VCaP (cell line): ENCODE measurements at regions not wholly inside any gene's neighbourhood (a gene's known extent, or its start where the extent isn't known, plus 50 kb on each side); places are given as distances from the start of the nearest gene placed in this dataset.
A peak's percentile ranks its signal among the peaks of the same experiment; 100 is the strongest.

Source experiments
- H3K27ac ChIP-seq: fragments of 450-650 bp; 2 replicates; pipeline ENCODE4 v1.5.1; 2017
- TF ChIP-seq, protein P1 (sequence below): fragments of 450-650 bp; conservative IDR thresholded peaks from 2 replicates; pipeline ENCODE4 v1.5.1; 2017; ENCODE audit warnings: mild to moderate bottlenecking, moderate library complexity

DNA sequence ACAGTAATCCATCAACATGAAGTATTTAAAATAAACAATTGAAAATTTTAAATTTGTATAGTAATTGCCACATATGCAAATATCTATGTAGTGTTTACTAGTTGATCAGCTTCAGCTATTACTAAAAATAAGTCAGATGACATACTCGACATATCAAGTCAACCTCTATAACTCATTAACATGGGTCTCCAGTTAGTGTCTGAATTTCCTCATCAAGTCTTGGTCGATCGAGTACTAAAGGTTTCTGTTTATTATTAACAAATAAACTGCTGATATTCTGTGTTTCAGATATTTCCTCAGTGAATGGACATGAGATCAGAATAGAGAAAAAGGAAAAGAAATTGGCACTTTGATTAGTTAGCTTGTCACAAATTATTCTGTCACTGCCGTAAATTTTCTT lies 266.5 kb upstream of the ITGA1 start:
- TF ChIP-seq, protein P1, sequence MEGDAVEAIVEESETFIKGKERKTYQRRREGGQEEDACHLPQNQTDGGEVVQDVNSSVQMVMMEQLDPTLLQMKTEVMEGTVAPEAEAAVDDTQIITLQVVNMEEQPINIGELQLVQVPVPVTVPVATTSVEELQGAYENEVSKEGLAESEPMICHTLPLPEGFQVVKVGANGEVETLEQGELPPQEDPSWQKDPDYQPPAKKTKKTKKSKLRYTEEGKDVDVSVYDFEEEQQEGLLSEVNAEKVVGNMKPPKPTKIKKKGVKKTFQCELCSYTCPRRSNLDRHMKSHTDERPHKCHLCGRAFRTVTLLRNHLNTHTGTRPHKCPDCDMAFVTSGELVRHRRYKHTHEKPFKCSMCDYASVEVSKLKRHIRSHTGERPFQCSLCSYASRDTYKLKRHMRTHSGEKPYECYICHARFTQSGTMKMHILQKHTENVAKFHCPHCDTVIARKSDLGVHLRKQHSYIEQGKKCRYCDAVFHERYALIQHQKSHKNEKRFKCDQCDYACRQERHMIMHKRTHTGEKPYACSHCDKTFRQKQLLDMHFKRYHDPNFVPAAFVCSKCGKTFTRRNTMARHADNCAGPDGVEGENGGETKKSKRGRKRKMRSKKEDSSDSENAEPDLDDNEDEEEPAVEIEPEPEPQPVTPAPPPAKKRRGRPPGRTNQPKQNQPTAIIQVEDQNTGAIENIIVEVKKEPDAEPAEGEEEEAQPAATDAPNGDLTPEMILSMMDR: no peak
- H3K27ac ChIP-seq: no peak overlapping the region

DNA sequence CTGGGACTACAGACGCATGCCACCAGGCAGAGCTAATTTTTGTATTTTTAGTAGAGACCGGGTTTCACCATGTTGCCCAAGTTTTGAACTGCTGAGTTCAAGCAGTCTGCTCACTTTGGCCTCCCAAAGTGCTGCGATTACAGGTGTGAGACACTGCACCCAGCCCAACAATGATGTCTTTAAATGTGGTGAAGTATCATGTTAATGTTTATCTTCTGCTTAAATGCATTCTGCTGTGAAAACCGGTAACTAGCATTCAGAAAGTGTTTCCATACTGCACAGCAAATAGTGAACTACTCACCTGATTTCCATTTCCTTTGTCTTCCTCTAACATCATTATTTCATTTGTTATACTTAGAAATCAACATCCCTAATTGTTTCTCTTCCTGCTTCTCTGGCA lies 264.0 kb upstream of the ITGA1 start:
- H3K27ac ChIP-seq: no peak overlapping the region
- TF ChIP-seq, protein P1: no peak

DNA sequence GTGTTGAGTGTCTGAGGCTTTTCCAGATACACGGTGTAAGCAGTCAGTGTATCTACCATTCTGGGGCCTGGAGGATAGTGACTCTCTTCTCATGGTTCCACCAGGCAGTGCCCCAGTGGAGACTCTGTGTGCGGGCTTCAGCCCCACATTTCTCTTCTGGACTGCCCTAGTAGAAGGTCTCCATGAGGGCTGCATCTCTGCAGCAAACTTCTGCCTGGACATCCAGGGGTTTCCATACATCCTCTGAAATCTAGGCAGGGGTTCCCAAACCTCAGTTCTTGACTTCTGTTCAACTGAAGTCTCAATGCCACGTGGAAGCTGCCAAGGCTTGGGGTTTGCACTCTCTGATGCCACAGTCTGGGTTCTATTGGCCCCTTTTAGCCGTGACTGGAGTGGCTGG lies 256.6 kb upstream of the ITGA1 start:
- TF ChIP-seq, protein P1: no peak
- no peak overlapping the region for H3K27ac ChIP-seq

DNA sequence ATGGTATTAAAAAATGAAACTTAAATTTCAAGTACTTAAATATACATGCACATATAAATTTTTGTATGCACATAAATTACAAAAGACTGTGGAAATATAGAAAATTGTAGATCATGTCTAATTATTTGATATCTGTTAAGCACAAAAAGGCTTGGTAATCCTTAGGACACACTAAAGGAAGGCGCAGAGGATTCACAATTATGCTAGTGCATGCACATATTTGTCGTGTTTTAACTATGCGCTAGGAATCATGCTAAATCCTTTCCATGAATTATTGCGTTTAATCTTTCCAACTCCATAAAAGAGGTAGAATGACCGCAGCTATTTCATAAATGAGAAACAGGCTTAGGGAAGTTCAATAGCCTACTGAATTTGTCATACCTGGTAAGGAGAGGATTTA lies 244.1 kb upstream of the ITGA1 start:
- TF ChIP-seq, protein P1: no peak
- peak overlapping the region; percentile 91 for H3K27ac ChIP-seq

DNA sequence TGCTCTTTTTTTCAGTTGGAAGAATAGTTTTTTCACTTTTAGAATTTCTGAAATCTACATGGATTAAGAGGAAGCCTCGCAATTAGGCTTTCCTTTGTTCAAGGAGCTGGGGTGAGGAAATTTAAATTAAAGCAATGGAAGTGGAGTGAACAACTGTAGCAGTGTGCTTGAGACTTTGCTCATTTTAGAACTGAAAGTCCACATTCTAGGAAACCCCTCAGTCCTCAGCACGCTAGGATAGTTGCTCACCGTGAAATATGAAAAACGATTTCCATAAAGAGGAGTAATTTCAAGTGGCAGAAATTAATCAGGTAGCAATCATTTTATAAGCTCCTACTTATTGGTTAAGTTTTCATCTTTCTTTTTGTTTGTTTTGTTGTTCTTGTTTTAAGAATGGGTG lies 243.0 kb upstream of the ITGA1 start:
- peak overlapping the region; percentile 91 for H3K27ac ChIP-seq
- TF ChIP-seq, protein P1: no peak

DNA sequence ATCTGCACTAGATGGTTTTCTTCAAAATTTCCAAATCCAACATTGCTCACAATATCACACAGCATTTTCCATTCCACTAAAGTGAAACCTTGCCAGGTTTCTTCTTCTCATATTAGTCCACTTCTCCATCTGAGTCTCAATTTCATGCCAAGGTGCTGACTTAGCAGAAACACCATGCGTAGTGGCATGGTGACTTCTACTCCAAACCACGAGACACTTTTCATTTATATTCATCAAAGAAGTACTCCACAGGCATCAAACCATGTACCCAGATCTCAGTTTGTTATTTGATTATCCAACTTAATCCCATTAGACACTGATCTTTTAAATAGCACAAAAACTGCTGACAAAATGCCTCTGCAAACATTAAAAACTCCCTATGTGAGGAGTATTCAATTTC lies 233.4 kb upstream of the ITGA1 start:
- TF ChIP-seq, protein P1: no peak
- no peak overlapping the region for H3K27ac ChIP-seq

DNA sequence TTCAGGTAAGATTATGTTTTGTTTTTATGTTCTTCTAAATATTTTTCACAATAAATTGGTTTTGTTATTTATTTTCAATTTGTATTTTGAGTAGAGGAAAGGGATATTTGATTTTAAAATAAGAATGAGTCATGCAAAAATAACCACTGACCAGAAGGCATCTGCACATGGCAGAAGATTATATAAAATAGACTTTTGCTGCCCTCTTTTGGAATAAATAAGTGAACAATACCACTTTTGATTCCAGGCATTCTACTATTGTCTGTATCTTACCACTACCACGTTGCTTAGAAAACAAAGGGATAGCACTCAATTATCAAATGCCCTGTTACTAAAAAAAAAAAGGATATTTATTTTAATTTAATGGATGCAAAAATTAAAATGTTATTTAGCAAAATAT lies 227.3 kb upstream of the ITGA1 start:
- H3K27ac ChIP-seq: no peak overlapping the region
- TF ChIP-seq, protein P1: peak; percentile 51

DNA sequence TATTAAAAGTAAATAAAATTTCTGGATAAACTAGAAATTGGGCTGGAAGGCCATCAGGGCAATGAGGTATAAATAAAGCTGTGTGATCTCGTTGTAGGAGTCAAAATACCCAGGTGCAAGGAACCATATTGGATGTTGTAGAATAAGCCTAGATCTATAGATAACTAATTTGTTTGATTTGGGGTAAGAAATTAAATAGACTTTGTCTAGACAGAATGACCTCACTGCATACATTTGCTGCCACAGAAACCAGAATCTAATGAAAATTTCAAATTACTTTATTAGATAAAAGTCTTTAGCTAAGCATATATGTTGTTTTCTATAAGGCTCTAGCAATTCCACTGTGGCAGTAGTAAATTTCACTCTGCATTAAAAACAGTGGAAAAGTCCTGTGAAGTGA lies 225.2 kb upstream of the ITGA1 start:
- TF ChIP-seq, protein P1: no peak
- no peak overlapping the region for H3K27ac ChIP-seq
